HG03196 (cell line): ENCODE measurements at regions not wholly inside any gene's neighbourhood (a gene's known extent, or its start where the extent isn't known, plus 50 kb on each side); places are given as distances from the start of the nearest gene placed in this dataset.
A peak's percentile ranks its signal among the peaks of the same experiment; 100 is the strongest.

Source experiments
- ATAC-seq: cut with Tn5 transposase; IDR thresholded peaks from one replicate; pipeline ENCODE4 v1.9.1; 2021; ENCODE audit not compliant: unreplicated experiment

DNA sequence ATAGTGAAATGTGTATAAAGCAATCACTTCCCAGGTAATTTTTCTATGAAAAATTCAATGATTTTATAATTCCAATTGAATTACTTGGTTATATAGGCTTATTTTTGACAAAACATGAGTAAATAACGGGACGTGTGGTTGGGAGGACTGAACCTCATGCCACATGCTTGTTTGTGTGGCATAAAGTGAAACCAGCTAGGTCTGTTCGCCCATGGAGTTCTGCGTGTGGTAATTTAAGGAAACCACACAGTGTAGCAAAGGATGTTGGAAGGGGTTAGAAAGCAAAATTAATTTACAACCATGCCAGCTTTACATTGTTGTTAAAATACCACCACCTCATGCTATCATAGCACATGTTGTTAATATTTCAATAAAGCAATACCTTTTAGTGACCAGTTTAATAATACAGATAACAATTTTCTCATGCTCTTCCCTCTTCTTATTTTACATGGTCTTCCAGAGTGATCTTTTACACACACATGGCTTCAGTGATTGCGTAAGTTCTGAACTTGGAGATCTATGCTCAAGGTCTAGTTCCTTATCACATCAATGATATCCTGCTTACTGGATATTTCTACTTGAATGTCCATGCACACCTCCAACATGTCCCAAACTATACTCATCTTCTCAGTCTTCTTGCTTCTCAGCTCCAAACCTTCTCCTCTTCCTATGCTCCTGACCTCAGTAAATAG lies 156.4 kb upstream of the ITGA4 start:
- no peak for ATAC-seq

DNA sequence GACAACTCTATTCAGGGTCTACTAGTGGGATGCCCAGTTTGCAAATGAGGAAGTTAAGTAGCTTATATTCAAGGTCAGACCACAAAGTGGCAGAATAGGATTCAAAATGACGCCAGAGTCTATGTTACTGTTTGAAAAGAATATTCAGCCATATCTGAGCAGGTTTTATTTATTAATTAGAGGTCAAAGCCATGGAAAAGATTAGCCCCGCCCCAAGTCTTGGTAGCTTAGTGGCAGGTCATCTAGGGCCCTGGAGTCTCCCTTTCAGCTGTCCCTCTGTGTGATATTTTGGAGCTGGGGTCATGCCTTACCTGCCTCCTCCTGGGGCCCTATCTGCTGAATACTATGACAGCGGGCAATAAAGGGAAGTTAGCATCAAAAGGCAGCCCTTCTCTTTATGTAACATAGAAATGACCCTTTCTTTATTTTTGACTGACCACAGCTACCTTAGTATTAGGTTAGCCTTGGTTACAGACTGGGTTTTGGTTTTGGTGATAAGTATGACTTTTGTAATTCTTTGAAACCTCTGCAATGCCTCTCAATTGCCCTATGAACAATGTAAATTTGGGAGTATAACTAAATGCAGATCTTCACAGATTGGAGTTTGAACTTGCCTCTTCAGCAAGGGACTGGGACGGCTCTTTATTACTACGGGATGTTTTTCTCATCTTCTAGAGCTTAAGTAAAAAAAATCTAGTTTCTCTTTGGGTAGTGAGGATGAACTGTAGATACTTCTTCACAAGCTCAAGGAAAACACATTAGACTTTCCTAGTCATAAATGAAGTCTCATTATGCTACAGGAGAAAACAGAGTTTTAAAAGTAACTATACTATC lies 153.0 kb upstream of the ITGA4 start:
- no peak for ATAC-seq

DNA sequence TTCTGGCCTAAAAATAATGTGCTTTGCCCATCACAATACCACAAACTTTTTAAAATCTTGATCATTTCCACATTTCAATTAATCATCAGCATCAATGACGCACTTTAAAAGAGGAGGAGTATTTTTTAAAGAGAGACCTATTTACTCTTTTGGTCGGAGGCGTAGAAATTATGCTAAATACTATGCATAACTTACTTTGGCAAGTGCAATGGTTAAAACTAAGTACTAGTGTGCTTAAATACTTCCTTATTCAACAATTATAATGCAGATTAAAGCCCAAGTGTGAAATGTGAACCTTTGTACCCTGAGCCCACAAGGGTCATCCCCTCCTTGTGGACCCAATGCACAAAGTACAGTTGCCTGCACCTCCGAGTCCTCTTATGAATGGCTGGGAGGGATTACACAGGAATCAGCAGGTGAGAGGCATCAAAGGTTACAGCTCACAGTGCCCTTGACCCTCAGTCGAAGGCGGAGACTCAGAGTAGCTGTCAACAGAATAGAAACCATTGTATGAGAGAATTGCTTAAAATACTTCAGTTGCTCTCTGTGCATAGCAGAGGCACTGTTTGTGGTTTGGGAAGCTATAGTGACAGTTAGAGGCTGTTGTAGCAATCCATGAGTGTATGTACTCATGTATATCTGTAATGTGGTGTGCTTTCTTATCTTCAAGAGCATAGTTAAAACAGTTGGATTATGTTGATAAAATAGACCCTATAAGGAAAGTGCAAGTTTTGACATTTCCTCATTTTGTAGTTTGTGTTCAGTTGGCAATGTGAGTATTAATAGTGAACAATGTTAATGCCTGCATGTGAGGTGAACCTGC lies 151.7 kb upstream of the ITGA4 start:
- peak; percentile 89 for ATAC-seq

DNA sequence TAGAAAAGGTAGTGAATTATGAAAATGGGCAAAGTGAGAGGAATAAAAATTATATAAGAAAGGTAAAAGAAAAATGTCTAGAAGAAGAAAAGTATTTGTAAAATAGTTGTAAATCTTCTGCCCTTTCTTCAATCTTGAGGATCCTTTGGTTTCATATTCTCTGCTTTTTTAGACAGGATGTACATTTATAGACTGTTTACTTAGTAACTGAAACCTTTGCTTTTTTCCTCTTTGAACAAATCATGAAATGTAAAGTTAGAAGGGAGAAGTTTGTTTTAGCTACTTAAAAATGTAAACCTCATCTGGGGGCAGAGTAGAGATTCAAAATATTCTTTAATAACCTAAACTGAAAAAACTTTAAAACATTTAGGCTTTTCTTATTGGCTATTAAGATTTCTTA lies 150.4 kb upstream of the ITGA4 start:
- ATAC-seq = no peak

DNA sequence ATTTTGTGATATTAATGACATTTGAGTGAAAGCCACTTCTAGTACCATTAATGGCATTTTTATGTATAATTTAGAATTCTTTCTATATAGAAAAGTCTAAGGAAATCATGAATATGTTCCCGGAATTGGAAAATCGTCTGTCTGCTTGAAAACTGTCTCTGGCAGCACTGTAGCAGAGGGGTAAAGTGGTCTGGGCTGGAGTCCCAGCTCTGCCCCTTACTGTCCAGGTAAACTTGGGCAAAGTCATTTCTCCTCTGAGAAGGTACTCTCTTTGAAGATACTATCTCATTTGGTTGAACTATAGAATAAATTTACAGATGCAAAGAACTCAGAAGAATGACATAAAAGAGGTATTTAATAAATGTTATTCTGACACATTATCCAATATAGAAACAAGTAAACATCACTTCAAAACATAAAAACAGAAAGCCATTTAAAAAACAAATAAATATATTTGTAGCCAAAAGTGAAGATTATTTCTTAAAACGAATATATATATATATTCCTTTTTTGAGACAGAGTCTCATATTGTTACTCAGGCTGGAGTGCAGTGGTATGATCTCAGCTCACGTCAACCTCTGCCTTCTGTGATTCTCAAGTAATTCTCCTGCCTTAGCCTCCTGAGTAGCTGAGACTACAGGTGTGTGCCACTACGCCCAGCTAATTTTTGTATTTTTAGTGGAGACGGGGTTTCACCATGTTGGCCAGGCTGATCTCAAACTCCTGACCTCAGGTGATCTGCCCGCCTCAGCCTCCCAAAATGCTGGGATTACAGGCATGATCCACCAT lies 149.8 kb upstream of the ITGA4 start:
- ATAC-seq = no peak

DNA sequence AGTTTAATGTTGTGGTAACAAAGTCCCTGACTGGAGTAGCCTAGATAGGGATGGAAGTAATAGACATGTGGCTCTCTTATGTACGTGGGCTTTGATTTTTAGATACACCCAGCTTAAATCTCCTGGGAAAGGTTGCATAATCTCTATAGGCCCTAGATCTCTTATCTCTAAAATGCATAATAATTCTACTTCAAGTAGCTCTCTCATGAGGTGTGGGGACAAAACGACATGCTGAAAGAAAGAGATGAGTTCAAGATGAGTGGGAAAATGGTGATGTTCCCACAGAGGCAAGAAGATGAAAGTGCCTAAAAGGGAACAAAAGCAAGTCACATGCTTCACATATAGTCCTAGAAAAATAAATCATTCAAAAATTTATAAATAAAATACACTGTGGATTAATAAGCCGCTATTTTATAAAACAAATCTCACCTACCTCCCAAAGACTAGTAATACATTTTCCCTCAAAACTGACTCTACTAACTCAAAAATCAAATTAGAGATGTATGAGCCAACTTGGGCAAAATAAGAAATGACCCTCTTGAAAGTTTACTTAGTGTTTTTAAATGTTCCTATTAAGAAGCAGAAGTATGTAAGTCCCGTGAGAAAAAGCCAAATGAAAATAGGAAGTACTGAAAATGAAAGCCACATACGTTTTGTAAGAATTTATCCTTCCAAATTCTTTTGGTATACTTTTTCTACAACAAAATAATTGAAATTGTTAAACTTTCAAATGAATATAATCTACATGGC lies 148.2 kb upstream of the ITGA4 start:
- ATAC-seq = no peak

DNA sequence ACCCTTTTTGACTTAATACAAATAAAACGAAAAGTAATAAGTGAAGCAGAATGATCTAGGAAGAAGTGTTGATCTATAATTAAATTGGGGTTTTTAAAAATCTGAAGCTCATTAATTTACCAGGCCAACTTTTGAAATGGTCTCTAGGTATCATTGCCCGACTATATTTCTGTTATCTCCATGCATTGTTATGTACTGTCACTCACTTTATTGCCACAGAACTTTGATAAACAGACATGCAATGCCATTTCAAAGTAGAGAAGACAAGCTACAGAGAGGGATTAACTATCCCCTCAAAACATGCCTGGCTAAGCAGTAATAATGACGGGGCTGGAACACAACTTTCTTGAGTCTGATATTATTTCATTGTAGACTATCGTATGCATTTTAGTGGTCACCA lies 147.6 kb upstream of the ITGA4 start:
- ATAC-seq = no peak

DNA sequence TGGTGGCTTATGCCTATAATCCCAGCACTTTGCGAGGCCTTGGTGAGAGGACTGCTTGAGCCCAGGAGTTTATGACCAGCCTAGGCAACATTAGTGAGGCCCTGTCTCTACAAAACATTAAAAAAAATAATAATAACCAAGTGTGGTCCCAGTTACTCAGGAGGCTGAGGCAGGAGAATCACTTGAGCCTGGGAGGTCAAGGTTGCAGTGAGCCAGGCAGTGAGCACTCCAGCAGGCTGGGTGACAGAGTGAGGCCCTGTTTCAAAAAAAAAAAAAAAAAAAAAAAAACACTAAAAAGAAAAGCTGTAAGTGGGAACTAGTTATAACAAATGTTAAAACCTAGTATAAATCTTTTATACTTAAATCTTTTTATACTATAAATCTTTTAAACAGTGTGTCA lies 146.2 kb upstream of the ITGA4 start:
- no peak for ATAC-seq

DNA sequence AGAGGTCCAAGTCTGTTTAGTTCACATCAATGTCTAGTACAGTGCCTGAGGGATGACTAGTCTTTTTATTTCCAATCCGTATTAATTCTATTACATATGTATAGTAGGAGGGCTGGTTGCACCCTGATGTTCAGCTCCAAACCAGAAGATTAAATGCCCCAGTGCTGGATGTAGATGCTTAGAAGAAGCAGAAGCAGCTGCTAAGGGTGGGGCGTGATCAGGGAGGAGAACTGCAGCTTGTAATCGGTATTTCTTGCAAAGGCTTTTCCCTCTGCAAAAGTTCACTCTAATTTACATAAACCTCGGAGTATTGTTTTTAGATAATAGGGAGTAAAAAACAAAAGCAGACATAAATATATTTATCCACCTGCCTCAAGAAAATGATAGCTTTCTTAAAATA lies 145.3 kb upstream of the ITGA4 start:
- no peak for ATAC-seq

DNA sequence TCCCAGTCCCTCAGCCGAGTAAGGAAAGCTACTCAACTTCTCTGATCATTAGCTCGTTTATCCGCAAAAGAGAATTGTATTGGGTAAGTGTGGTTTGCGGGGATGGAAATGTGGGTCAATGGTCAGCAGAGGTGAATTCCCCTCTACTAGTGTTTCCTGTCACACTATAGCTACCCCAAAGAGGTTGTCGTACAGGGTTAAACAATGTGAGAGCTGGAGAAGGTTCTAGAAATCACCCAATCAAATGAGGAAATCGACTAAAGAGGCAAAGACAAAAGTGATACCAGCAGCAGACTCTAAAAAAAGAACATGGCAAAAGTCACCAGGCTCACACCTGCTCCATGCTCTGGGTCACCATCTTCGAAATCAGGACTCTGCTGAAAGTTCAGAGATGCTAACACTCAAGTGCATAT lies 144.7 kb upstream of the ITGA4 start:
- peak; percentile 85 for ATAC-seq

DNA sequence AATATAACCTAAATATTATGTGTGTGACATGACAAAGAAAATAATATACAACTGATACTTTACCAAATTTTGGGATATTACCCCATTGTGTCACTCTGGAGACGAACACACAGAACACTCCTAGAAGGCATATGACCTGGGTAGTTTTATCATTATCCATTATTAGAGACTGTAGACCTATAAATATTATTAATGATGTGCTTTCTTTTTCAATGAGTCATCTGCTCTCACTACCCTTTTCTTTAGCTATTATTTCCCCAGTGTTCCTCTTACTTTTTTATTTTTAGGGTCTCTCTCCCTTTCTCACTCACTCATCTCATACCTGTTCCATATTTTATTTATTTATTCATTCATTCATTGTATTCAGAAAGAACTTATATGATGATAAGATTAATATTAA lies 143.3 kb upstream of the ITGA4 start:
- ATAC-seq = no peak

DNA sequence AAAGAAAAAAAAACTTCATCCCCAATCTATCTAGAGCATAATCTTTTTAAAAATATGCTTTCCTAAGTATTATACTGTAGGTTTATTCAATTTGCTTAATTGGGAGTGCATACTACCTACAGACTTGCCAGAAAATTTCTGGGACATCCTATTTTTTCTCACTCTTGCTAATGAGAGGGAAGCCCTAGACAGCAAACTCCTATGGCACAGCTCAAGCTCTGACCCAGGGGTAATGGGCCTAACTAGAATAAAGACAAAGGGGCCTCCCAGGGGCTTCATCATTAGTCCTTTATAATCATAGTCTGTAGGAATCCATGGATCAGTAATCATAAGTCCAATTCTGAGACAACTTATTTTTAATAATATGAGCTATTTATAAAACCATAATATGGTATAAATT lies 142.6 kb upstream of the ITGA4 start:
- no peak for ATAC-seq

DNA sequence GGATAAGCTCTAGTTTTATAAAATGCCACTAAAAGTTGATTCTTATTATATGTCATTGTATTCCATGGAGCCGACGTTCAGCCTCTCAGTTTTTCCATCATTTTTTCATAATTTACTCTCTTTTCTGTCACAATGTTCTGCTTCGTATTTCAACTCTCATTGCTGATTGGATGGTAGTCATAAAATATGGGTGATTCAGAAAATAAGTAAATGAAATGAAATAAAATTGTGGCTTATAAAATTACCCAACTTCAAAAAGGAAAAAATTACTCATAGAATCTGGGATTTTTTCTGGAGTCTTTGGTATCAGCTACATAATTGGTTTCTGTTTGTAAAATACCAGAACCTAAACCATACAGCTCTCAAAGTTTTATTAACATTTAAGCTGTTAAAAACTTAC lies 139.7 kb upstream of the ITGA4 start:
- no peak for ATAC-seq

DNA sequence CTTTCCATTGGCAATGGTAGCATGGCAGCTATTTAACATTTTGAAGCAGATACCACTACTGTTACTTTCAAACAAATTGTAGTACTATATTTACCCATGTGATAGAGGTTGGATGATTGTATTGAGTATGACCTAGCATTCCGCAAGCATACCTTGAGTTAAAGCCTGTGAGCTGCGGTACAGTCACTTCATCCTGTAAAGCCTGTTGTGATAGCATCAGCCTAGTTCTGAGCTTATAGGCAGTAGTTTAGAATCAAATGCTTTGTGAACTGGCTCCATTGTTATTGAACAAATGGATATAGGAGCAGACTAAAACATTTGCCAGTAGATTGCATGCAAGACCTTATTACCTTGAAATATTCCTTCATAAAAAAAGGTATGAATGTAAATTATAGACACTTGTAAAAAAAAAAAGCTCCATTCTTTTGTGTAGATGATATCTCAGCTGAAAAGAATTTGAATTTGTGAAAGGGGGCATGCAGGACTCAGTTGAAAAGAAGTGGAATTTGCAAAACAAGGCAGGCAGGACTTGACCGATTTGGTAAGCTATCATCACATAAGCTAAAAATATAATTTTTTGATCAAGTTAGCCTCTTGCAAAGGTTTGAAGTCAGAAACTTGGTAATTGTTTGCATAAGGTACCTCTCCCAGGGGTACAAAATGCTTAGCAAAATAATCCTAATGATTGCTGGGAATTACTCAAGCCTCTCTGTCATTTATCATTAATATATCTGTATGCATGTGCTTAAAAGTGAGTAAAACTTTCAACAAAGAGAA lies 138.5 kb upstream of the ITGA4 start:
- no peak for ATAC-seq

DNA sequence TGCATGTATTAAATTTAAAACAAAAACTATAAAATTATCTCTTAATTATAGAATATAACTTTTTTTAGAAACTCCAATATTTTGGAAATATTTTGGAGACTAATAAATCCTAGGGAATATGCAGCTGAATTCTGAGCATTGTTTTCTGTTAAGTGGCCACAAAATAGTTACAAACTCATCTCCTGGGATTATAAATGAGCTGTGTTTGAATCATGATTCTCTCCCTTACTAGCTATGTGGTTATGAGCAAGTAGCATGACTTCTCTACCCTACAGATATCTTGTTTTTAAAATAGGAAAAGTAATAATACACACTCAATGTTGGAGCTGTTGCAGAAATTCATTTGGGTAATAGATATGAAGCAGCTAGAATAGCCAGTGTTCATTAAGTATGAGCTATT lies 137.9 kb upstream of the ITGA4 start:
- no peak for ATAC-seq

DNA sequence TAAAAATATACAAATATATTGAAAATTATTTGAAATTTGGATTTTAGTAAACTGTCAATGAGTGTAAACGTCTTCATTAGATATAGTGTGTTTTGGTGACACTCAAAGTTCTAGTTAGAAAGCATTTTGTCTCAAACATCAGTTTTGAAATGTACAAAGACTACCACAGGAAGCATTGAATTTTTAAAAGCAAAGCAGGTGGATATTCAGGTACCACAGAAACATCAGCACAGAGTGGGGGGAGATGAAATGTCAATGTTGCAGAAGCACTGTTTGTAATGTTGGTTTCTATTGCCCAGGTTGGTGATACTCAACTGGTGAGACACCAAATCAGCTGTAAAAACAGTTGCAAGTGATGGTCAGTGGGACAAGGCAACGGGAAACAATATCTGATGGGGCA lies 136.5 kb upstream of the ITGA4 start:
- no peak for ATAC-seq

DNA sequence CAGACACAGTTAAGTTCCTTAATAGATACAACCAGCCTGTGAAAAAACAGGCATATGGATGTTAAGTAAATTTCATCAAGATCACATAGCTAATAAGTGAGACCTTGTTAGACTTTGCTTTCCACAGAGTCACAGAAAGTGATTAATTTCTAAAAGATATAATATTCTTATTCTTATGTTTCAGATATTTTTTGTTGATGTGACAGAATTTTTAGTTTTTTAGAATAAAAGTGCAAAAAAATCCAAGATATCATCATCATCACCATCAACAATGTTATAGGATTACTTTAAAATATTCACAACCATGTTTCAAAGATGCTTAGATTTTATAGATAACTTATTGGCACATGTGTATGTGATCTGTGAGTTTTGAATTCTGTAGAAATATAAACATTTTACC lies 132.3 kb upstream of the ITGA4 start:
- no peak for ATAC-seq

DNA sequence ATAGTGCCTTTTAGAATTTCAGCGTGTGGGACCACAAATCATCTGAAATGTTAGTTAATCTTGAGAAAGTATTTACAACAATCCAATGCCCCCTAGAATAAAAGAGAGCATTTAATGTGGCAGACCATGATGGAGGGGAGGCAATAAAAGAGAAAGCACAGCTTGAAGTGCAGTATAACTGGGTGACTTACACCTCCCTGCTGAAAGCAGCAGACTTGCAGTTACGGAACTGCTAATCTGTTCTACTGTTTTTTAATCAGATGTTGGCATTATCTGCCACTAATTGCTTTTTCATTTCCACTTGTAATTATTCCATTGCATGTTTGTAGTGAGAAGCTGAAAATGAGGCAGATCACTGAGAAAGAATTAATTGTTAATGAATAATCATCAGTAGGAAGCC lies 130.5 kb upstream of the ITGA4 start:
- ATAC-seq = no peak

DNA sequence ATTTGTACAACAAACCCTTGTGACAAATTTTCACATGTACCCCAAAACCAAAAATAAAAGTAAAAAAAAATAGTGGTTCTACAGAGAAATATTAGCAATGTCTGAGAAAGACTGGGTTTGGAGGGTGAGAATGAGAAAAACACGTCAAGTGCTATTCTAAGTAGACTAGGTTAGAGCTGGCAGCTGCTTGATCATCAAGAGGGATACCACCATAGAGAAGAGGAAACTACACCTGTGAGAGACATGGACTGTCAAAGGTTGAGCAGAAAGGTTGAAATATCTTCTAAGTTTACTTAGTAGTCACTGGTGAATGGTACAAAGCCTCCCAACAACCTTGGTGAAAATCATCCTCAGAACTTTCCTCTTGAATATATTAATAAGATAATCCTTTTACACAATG lies 126.9 kb upstream of the ITGA4 start:
- no peak for ATAC-seq
